ENCODE measurements at regions not wholly inside any gene's neighbourhood (a gene's known extent, or its start where the extent isn't known, plus 50 kb on each side); places are given as distances from the start of the nearest gene placed in this dataset.

- Histone ChIP-seq H4K20me1 (ENCODE audit: insufficient read depth) (no peaks in the 10 kb centered on the region), H3F3A (ENCODE audit: insufficient read depth, low read length, poor library complexity, severe bottlenecking) (no peaks in the 10 kb centered on the region), H3K79me2 (replicated peaks; ENCODE audit: insufficient read depth, low read length) (no peaks in the 10 kb centered on the region), H3K27me3 (ENCODE audit: insufficient read depth, low read depth, low read length) (no peaks in the 10 kb centered on the region), H3K9ac (ENCODE audit: low read length) (no peak overlapping the region), H3K27ac (ENCODE audit: low read length) (no peak overlapping the region), H3K4me3 (ENCODE audit: low read length) (no peak overlapping the region), H3K9me3 (ENCODE audit: low read length) (no peaks in the 10 kb centered on the region), H3K36me3 (ENCODE audit: insufficient read depth, low read length) (no peaks in the 10 kb centered on the region), H3K4me2 (ENCODE audit: low read length) (no peak overlapping the region), H2AFZ (ENCODE audit: low read depth, low read length) (no peak overlapping the region), H3K9me2 (ENCODE audit: insufficient read depth, low read length) (no peaks in the 10 kb centered on the region)
- TF ChIP-seq TAF1 (IDR thresholded peaks at IDR 0.05; ENCODE audit: low read depth) (no peak), EZH2 (IDR thresholded peaks at IDR 0.05; ENCODE audit: borderline replicate concordance, insufficient read depth, low read length, poor library complexity, severe bottlenecking) (no peak), REST (IDR thresholded peaks at IDR 0.05; ENCODE audit: borderline replicate concordance) (no peak), SMC3 (conservative IDR thresholded peaks at IDR 0.05; ENCODE audit: poor library complexity) (no peak), RAD21 (conservative IDR thresholded peaks at IDR 0.05) (no peak), POLR2AphosphoS5 (IDR thresholded peaks at IDR 0.05) (no peak), EP300 (conservative IDR thresholded peaks at IDR 0.05; ENCODE audit: poor library complexity, severe bottlenecking) (no peak), MXI1 (conservative IDR thresholded peaks at IDR 0.05; ENCODE audit: poor library complexity, severe bottlenecking) (no peak)
- TF ChIP-seq, protein P1, sequence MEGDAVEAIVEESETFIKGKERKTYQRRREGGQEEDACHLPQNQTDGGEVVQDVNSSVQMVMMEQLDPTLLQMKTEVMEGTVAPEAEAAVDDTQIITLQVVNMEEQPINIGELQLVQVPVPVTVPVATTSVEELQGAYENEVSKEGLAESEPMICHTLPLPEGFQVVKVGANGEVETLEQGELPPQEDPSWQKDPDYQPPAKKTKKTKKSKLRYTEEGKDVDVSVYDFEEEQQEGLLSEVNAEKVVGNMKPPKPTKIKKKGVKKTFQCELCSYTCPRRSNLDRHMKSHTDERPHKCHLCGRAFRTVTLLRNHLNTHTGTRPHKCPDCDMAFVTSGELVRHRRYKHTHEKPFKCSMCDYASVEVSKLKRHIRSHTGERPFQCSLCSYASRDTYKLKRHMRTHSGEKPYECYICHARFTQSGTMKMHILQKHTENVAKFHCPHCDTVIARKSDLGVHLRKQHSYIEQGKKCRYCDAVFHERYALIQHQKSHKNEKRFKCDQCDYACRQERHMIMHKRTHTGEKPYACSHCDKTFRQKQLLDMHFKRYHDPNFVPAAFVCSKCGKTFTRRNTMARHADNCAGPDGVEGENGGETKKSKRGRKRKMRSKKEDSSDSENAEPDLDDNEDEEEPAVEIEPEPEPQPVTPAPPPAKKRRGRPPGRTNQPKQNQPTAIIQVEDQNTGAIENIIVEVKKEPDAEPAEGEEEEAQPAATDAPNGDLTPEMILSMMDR (IDR thresholded peaks at IDR 0.05; ENCODE audit: poor library complexity, severe bottlenecking) = no peak
These were observed 73.0 kb upstream of the LGALSL start for GRCh38 chr2:64380853-64381527.

DNA sequence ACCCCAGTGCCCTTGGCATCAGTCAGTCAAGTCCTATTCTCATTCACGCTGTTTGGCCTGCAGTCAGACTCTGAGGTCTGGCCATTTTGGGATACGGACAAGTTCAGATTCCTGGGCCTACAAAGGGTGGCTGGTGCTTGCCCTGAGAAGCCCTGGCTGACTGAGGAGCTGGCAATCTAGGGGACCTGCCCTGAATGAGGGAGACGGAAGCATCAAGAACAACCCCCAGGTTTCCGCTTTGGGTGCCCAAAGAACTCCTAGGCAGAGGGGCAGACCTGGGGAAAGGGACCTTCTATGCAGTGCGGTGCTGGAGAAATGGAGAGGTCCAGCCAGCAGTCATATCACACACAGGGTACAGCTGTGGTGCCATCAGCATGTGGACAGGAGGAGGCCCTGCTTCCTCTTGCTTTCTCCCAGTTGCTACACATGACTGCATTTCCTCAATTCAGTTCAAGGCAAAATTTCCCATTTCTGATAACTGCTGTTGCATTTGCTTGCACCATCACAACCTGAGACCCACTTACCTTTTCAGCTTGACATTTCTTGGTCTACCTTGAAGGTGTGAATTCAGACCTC is 70.9 kb upstream of the LGALSL start:
- TF ChIP-seq EP300 (conservative IDR thresholded peaks at IDR 0.05; ENCODE audit: poor library complexity, severe bottlenecking) (no peak), MXI1 (conservative IDR thresholded peaks at IDR 0.05; ENCODE audit: poor library complexity, severe bottlenecking) (no peak), REST (IDR thresholded peaks at IDR 0.05; ENCODE audit: borderline replicate concordance) (no peak), EZH2 (IDR thresholded peaks at IDR 0.05; ENCODE audit: borderline replicate concordance, insufficient read depth, low read length, poor library complexity, severe bottlenecking) (no peak), SMC3 (conservative IDR thresholded peaks at IDR 0.05; ENCODE audit: poor library complexity) (no peak), TAF1 (IDR thresholded peaks at IDR 0.05; ENCODE audit: low read depth) (no peak), POLR2AphosphoS5 (IDR thresholded peaks at IDR 0.05) (no peak), RAD21 (conservative IDR thresholded peaks at IDR 0.05) (no peak)
- TF ChIP-seq, protein P1 (IDR thresholded peaks at IDR 0.05; ENCODE audit: poor library complexity, severe bottlenecking) = no peak
- Histone ChIP-seq H3K4me3 (ENCODE audit: low read length) (no peak overlapping the region), H3K9me2 (ENCODE audit: insufficient read depth, low read length) (no peaks in the 10 kb centered on the region), H3K9ac (ENCODE audit: low read length) (no peak overlapping the region), H3K79me2 (replicated peaks; ENCODE audit: insufficient read depth, low read length) (no peaks in the 10 kb centered on the region), H3K4me2 (ENCODE audit: low read length) (no peak overlapping the region), H3F3A (ENCODE audit: insufficient read depth, low read length, poor library complexity, severe bottlenecking) (no peaks in the 10 kb centered on the region), H4K20me1 (ENCODE audit: insufficient read depth) (no peaks in the 10 kb centered on the region), H3K27me3 (ENCODE audit: insufficient read depth, low read depth, low read length) (no peaks in the 10 kb centered on the region), H3K27ac (ENCODE audit: low read length) (no peak overlapping the region), H3K36me3 (ENCODE audit: insufficient read depth, low read length) (no peaks in the 10 kb centered on the region), H3K9me3 (ENCODE audit: low read length) (no peaks in the 10 kb centered on the region), H2AFZ (ENCODE audit: low read depth, low read length) (no peak overlapping the region)
